ENCODE measurements at regions not wholly inside any gene's neighbourhood (a gene's known extent, or its start where the extent isn't known, plus 50 kb on each side); places are given as distances from the start of the nearest gene placed in this dataset.
"Not testable (repeated sequence)": the region's sequence is repeated elsewhere in the genome, so short reads cannot be mapped to it uniquely, and the experiment has no call there.

DNA sequence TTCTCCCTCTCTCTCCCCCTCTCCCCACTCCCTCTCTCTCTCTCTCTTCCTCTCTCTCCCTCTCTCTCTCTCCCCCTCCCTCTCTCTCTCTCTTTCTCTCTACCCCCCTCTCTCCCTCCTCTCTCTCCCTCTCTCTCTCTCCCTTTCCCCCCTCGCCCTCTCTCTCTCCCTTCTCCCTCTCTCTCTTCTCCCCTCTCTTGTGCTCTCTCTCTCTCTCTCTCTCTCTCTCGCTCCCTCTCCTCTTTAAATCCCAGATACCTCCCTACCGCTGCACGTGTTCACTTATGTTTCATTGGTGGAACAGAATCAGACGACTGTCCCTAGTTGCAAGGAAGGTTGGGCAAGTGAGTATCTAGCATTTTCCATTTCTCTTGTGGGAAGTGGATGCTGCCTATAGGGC lies 166.5 kb downstream of the EBLN2 start:
- no peak for DNase-seq (ENCODE audit: low read depth, low spot score)

DNA sequence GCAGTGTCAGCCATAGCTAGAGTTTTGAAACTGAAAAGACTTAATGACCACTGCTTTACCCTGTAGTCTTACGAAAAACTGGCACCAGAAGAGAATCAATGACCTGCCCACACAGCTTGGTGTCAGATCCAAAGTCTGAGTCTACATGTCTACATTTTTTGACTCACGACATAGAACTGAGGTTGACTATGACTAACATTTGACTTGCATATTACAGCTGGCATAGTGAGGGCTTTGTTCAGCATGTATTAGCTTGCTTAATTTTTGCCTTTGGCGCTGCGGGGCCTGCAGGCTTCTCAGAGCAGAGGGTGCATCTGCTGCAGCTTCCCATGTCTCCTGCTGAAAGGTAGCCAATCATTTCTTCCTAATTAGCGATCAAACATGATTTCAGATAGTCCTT lies 167.0 kb downstream of the EBLN2 start:
- DNase-seq (ENCODE audit: low read depth, low spot score) = peak; percentile 9

DNA sequence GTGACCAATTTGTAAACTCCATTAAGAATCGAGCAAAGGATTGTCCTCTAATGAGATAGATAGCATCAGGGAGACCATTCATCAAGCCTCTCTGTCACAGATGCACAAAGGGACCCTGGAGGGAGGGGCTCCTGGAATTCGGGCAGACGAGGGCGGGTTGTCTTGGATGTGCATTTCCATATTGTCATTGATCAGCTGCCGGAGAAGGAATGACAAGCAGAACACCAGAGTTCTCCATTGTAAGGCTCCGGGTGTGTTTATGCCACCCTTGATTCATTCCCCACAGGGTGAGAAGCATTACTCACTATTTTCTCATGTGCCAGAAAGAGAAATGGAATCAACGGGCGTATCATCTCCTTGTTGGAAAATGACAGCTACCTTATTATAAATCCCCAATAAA lies 167.5 kb downstream of the EBLN2 start:
- no peak for DNase-seq (ENCODE audit: low read depth, low spot score)

DNA sequence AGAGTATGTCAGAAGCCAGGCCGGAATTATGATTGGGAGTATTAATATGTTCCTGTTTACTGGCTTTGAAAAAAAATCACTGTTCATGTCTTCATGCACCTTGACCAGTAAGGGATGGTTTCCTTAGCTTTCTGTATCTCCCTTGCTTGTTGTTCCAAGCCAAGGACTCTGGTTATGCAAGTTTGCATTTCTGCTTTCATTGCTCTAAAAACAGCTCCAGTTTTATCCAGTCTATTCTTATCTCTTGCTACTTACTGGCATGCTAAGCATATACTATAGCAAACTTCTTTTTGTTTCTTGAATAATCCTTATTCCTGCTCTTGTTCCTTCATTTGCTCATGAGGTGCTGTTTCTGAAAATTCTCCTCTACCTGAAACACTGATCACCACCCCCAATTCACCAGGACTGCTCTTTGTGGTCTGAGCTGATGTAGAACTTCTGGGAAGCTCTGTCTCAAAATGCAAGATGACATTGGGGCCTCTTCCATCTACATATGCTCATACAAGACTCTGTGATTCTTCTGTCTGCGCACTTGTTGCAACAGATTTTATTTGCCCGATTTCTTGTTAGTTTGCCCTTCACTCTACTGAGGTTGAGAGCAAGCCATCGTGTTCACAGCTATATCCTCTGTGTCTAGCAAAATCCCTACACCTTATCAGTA lies 173.0 kb downstream of the EBLN2 start:
- no peak for DNase-seq (ENCODE audit: low read depth, low spot score)

DNA sequence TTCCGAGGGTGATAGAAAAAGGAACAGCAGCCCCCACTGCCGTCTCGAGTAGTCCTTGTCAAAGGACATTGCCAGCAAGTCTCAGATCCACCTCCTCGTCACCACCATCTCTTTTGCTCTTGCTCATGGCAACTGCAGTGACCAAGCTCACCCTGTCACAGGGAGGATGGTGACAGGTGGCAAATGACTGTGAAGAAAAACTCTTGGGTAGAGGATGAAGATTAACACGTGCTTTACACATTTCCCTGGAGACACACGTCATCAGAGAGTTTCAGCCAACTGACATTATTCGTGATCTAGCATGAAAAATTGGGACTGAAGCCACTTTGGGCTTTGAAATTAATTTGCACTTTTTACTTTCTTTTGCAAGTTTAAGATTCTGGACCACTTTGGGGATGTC lies 174.3 kb downstream of the EBLN2 start:
- DNase-seq (ENCODE audit: low read depth, low spot score) = no peak

DNA sequence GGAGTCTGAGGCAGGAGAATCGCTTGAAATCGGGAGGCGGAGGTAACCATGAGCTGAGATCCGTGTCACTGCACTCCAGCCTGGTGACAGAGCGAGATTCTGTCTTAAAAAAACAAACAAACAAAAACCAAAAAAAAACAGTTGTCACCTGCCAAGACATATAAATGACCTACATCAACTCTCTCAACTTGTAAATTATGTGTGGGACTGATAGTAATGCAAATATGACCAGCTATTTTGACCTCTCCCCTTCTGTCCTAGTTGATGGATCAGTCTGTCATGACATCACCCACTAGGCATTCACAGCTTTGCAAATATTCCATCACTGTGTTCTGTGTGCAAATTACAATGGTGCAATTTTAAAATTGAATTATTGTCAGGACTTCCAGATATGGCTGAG lies 175.4 kb downstream of the EBLN2 start:
- DNase-seq (ENCODE audit: low read depth, low spot score) = no peak

DNA sequence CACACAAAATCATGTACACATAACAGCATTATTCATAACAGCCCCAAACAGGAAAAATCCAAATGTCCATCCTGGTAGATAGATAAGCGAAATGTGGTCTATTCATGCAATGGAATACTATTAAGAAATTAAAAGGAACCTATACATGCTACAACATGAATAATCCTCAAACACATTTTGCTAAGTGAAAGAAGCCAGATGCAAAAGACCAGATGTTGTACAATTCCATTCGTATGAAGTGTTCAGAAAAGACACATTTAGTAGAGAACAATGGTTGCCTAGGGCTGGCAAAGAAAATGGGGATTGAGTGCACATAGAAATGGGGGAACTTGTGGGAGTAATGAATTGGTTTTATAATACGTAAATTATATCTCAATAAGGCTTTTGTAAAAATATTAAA lies 182.3 kb downstream of the EBLN2 start:
- no peak for DNase-seq (ENCODE audit: low read depth, low spot score)

DNA sequence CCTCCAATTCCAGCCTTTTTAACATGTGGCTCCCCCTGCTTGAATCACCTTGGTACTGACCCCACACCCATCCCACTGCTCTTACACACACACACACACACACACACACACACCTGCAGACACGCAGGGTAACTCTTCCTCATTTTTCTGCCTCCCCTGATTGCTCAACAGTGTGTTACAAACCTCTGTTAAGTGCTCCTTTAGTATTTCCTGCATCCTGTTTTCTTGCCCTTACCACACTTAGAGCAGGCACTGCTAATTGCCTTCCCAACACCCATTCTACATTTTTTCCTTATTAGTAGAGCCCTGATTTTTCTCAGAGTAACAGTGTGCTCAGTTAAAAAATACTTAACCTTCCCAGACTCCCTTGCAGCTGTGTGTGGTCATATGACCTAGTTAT lies 184.0 kb downstream of the EBLN2 start:
- no peak for DNase-seq (ENCODE audit: low read depth, low spot score)

DNA sequence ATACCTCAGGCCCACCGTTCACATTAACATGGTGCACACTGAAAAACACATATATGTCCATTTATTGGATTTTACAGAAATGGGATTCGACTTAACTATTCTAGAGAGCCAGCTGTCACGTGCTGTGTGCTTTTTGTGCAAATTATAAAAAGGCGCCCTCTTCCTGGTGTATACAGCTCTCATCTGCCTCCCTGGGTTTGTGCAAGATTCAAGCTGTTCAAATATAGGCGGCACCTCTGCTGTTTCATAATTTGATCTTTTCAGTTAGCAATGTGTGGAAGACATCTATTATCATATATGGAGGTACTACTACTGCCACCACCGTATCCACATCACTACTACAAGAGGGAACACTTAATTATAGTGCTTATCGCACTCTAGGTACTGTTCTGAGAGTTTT lies 187.6 kb downstream of the EBLN2 start:
- DNase-seq (ENCODE audit: low read depth, low spot score) = no peak

DNA sequence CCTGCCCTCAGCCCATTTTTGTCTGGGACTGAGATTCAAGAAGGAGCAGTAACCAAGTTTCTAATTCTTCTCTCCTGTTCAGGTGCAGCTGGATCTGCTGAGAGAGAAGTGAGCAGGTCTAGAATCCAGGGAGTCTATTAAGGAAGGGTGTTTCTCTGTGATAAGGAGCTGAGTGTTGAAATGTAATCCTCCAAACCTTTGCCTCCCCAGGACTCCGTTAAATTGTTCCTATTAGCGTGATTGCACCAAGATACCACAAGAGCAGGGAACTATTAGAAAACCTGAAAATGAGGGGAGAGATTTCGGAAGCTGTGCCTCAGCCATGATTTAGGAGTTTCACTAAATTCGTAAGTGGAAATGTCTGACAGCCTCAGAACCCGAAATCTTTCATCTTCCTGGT lies 192.6 kb downstream of the EBLN2 start:
- no peak for DNase-seq (ENCODE audit: low read depth, low spot score)

DNA sequence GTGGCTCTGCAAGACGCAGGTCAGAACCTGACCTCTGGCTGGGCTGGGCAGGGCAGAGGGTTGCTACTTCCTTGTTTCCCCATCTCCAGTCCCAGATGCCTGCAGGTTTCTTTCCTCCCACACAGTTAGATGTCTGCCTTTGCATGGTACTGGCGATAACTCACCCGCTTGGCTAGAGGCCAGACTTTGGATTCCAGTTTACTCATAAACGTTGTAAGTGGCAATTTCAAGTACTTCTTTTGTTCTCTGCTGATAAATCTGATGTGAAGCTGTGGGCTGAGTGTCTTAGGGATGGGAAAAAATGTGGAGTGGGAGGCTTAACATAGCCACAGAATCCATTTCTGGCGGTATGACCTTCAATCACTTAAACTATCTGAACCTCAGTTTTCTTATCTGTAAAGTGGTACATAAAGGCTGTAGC lies 194.2 kb downstream of the EBLN2 start:
- DNase-seq (ENCODE audit: low read depth, low spot score) = peak; percentile 89

DNA sequence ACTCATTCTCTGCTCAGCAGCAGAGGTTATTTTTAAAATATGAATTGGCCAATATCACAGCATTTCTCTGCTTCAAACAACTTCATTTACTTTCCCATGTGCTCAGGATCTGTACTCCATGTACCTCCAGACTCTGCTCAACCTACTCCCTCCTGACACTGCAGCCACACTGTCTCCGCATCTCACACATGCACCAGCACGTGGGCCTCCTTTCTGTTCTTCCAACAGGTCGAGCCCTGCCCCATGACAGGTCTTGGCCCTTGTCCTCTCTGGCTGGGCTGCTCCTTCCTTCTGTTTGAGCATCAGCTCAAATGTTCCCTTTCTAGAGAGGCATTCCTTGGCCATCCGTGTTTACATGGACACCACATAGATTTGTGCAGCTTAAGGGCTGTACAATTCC lies 195.7 kb downstream of the EBLN2 start:
- no peak for DNase-seq (ENCODE audit: low read depth, low spot score)

DNA sequence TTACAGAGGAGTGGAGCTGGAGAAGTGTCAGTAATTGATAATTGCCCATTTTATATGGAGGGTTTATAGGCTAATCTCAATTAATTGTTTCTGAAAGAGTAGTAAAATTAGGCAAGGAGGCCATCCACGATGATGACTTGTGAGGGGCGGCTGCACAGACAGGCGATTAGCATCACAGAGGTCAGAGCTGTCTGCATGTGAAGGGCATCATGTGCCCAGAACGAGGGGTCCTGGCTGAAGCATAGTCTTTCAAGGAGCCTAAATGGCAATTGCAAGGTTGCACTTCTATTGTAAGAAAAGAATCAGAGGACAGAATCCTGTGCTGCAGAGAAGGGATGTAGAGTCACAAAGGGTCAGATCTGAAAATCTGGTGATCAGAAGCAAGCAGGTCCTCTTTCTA lies 196.6 kb downstream of the EBLN2 start:
- no peak for DNase-seq (ENCODE audit: low read depth, low spot score)

DNA sequence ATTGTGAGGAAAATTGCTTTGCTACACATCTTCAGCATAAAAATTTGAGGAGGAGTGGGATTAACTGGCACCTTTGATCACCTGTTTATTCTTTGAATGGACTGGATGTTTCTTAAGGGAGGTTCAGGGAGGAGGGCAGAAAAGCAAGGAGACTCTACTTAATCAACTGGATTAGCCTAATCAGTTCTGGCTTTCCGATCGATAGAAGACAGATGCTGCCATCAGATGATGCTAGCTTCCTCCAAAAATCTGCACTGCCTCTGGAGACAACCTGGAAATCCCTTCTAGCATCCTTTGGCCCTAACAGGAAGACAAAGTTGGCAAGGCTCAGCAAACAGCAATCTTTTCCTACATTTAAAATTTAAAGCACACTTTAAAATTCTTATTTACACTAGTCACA lies 197.8 kb downstream of the EBLN2 start:
- DNase-seq (ENCODE audit: low read depth, low spot score) = no peak

DNA sequence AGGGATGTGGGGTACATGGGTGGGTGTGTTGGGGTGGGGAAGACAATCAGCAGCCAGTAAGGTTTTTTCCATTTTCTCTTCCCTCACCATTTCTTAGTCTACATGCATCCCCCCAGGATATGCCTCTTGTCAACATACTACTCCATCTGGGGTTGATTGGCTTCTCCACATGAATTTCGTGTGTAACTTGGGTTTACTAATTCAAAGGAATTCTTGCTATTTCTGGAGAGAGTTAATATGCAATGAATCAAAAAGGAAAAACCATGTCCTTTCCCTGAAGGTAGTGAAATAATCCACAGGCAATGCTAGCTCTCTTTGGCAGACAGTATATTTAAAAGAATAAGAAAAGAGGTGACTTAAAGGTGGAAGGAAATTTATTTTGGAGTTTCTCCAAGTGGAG lies 198.4 kb downstream of the EBLN2 start:
- peak; percentile 15 for DNase-seq (ENCODE audit: low read depth, low spot score)

DNA sequence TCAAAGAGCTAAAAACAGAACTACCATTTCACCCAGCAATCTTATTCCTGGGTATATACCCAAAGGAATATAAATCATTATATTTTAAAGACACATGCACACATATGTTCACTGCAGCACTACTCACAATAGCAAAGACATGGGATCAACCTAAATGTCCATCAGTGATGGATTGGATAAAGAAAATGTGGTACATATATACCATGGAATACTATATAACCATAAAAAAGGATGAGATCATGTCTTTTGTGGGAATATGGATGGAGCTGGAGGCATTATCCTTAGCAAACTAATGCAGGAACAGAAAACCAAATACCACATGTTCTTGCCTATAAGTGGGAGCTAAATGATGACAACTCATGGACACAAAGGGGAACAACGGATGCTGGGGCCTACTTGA lies 205.1 kb downstream of the EBLN2 start:
- not testable (repeated sequence) for DNase-seq (ENCODE audit: low read depth, low spot score)

DNA sequence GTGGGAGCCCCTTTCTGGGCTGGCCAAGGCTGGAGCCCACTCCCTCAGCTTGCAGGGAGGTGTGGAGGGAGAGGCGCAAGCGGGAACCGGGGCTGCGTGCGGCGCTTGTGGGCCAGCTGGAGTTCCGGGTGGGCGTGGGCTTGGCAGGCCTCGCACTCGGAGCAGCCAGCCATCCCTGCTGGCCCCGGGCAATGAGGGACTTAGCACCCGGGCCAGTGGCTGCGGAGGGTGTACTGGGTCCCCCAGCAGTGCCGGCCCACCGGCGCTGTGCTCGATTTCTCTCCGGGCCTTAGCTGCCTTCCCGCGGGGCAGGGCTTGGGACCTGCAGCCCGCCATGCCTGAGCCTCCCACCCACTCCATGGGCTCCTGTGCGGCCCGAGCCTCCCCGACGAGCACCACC lies 207.7 kb downstream of the EBLN2 start:
- DNase-seq (ENCODE audit: low read depth, low spot score) = not testable (repeated sequence)

DNA sequence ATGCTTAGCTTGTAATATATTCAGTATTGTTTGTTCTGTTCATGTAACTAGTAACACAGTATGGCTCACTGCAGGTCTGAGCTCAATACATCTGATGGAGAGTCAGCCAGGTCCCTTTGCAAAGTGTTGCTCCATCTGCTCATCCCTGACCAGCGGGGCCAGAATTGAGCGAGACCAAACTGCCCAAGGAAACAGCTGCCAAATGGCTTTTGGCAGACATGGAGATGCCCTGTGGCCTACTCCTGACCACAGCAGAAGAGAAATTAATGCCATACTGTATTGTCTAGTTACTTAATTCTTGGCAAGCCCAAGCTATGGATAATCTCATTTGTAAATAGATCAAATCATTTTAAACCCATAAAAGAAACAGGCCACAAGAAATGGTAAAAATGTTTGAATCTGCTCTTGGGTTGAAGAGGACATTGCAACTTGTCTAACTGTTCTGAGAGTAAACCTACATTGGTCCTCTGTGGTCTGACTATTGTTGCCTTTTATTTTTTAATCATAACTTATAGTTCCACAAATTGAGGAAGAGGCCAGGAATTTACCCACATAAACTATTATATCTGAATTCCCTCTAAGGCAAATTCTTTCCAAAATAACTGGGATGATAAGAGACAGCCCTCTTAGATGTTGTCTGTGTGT lies 209.5 kb downstream of the EBLN2 start:
- peak; percentile 16 for DNase-seq (ENCODE audit: low read depth, low spot score)

DNA sequence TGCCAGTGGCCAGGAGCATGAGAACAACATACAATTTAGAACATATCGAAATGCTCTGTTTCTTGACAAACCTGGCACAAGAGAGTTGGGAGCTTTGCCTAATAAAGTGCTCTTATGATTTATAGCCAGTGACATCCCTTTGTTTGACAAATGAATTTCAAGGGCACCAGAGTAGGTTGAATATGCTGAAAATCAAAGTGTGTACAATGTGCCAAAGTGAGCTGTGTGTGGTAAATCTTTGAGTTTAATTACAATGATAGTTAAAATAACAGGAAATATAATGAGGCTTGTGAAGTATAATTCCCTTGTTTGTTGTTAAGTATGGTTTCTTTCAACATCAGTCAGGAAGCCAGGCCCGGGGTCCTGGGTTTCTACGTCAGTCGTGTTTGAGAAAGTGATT lies 211.9 kb downstream of the EBLN2 start:
- no peak for DNase-seq (ENCODE audit: low read depth, low spot score)

DNA sequence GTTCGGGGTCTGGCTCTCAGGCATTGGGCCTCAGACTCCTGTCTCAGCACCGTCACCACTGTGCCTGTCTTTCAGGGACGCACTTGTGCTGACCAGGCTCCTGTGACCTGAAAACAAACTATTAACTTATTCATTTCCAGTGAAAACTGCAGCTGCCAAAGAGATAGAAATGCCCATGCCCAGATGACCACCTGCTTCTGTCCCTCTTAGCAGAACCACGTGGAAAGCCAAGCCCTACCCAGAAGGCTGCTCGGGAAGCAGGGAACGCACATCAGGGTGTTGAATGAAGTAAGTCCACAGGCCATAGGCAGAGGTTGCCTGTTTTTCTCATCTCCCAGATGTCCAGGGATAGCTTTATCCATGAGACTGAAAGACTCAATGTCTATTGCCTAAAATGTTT lies 219.3 kb downstream of the EBLN2 start:
- DNase-seq (ENCODE audit: low read depth, low spot score) = no peak

DNA sequence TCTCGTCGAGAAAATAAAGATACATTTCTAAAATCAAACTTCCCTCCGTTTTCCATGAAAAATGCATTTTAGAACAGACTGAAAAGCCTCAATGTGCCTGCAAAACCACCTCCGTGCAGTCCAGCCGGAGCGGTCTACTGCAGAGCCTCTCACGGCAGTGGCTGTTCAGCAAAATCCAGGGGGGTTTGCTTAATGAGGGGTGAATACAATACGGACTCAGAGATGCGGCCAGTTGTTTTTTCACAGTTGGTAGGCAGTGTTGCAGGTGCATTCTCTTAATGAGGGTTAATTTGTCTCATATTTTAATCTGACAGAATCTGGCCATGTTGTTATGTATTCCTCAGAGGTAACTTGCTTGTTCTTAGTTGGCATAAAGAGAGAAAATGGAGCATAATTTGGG lies 223.0 kb downstream of the EBLN2 start:
- no peak for DNase-seq (ENCODE audit: low read depth, low spot score)

DNA sequence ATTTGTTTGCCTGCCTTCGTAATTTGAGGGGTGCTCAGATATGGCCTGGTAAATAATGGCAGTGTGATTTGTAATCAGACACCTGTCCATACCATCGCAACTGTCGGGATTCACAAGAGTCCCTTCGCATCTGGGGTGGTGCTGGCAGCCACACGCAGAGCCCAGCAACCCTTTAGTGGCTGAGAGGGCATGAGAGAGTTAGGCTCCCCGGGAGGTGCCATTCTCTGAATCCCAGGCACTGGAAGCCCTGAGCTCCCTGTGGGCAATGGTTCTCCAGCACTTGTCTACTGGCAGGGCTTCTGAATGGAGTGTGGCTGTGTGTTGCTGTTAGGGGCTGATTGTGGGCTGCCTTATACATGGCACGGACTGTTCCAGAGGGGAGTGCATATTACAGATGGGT lies 230.1 kb downstream of the EBLN2 start:
- no peak for DNase-seq (ENCODE audit: low read depth, low spot score)

DNA sequence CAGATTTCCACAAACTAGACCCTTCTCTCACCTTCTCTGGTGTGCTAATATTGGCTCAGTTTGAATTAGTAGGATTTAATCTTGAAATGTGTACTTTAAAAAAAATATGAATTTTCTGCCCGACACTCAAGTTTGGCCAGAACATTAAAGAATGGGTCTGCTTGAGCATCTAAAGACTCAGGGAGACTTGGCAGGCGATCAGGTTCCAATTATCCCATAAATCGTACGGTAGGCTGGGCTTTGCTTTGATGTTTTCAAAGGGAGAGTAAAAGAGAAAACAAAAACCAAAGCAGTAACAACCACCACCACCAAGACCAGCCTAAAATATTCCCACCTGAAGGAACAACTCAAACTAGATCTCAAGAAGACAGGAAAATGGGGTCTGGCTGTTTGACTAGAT lies 230.8 kb downstream of the EBLN2 start:
- peak; percentile 59 for DNase-seq (ENCODE audit: low read depth, low spot score)

DNA sequence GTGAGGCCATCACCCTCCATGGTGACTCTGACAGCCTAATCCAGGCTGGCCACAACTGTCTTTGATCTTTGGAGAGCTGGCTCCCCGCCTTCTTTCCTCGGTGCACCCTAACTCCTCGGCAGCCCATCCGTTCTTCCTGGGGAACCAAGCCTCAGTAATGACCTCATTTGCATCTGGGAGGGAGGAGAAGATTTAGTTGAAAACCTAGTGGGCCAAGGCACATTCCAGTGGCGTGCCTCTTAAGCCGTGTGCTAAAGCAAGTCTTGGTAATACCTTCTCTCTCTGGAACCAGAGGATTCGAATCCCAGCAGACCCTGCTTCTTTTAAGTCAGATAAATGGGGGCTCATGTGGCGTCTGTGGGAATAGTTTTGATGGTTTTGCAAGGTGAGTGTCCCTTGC lies 233.1 kb downstream of the EBLN2 start:
- DNase-seq (ENCODE audit: low read depth, low spot score) = peak; percentile 15

All from astrocyte of the hippocampus (primary cell).